ENCODE measurements at regions not wholly inside any gene's neighbourhood (a gene's known extent, or its start where the extent isn't known, plus 50 kb on each side); places are given as distances from the start of the nearest gene placed in this dataset.
"Not testable (repeated sequence)": the region's sequence is repeated elsewhere in the genome, so short reads cannot be mapped to it uniquely, and the experiment has no call there.

GRCh38 chr3:195669310-195669709 is 51.5 kb upstream of the MUC20 start:
- H3K27me3 ChIP-seq (ENCODE audit: control insufficient read depth, insufficient read depth, low read length); DNase-seq (ENCODE audit: low read depth); CTCF ChIA-PET; H3K4me3 ChIP-seq (ENCODE audit: low read depth, low read length); POLR2A ChIA-PET: not testable (repeated sequence)
- H3K36me3 ChIP-seq (ENCODE audit: control insufficient read depth, insufficient read depth, low read length) = peaks cover 16% of the 10 kb centered on the region

GRCh38 chr3:195668131-195668766 is 52.5 kb upstream of the MUC20 start:
- CTCF ChIA-PET; H3K4me3 ChIP-seq (ENCODE audit: low read depth, low read length); H3K27me3 ChIP-seq (ENCODE audit: control insufficient read depth, insufficient read depth, low read length); POLR2A ChIA-PET; DNase-seq (ENCODE audit: low read depth): not testable (repeated sequence)
- H3K36me3 ChIP-seq (ENCODE audit: control insufficient read depth, insufficient read depth, low read length) = peaks cover 13% of the 10 kb centered on the region

GRCh38 chr3:195665311-195665710 is 55.5 kb upstream of the MUC20 start:
- DNase-seq (ENCODE audit: low read depth); POLR2A ChIA-PET; H3K27me3 ChIP-seq (ENCODE audit: control insufficient read depth, insufficient read depth, low read length); H3K4me3 ChIP-seq (ENCODE audit: low read depth, low read length); CTCF ChIA-PET: not testable (repeated sequence)
- peaks cover 11% of the 10 kb centered on the region for H3K36me3 ChIP-seq (ENCODE audit: control insufficient read depth, insufficient read depth, low read length)

- H3K4me3 ChIP-seq (ENCODE audit: low read depth, low read length); POLR2A ChIA-PET; CTCF ChIA-PET; H3K27me3 ChIP-seq (ENCODE audit: control insufficient read depth, insufficient read depth, low read length); DNase-seq (ENCODE audit: low read depth): not testable (repeated sequence)
- H3K36me3 ChIP-seq (ENCODE audit: control insufficient read depth, insufficient read depth, low read length) = peaks cover 11% of the 10 kb centered on the region
Measured at GRCh38 chr3:195664131-195664530, 56.6 kb upstream of the MUC20 start.

GRCh38 chr3:195659136-195659533 is 61.6 kb upstream of the MUC20 start:
- peak overlapping the region; percentile 26 for H3K4me3 ChIP-seq (ENCODE audit: low read depth, low read length)
- H3K36me3 ChIP-seq (ENCODE audit: control insufficient read depth, insufficient read depth, low read length); H3K27me3 ChIP-seq (ENCODE audit: control insufficient read depth, insufficient read depth, low read length); POLR2A ChIA-PET; CTCF ChIA-PET; DNase-seq (ENCODE audit: low read depth): not testable (repeated sequence)

- POLR2A ChIA-PET; H3K27me3 ChIP-seq (ENCODE audit: control insufficient read depth, insufficient read depth, low read length); H3K36me3 ChIP-seq (ENCODE audit: control insufficient read depth, insufficient read depth, low read length); DNase-seq (ENCODE audit: low read depth); CTCF ChIA-PET: not testable (repeated sequence)
- peak overlapping the region; percentile 64 for H3K4me3 ChIP-seq (ENCODE audit: low read depth, low read length)
Measured at GRCh38 chr3:195658381-195659135, 62.2 kb upstream of the MUC20 start.

- H3K36me3 ChIP-seq (ENCODE audit: control insufficient read depth, insufficient read depth, low read length); H3K27me3 ChIP-seq (ENCODE audit: control insufficient read depth, insufficient read depth, low read length); DNase-seq (ENCODE audit: low read depth); CTCF ChIA-PET; POLR2A ChIA-PET: not testable (repeated sequence)
- H3K4me3 ChIP-seq (ENCODE audit: low read depth, low read length) = peak overlapping the region; percentile 64
Measured at GRCh38 chr3:195657475-195658372, 63.1 kb upstream of the MUC20 start.

GRCh38 chr3:195656091-195656490 is 64.7 kb upstream of the MUC20 start:
- DNase-seq (ENCODE audit: low read depth); H3K4me3 ChIP-seq (ENCODE audit: low read depth, low read length); H3K27me3 ChIP-seq (ENCODE audit: control insufficient read depth, insufficient read depth, low read length); POLR2A ChIA-PET; H3K36me3 ChIP-seq (ENCODE audit: control insufficient read depth, insufficient read depth, low read length); CTCF ChIA-PET: not testable (repeated sequence)

GRCh38 chr3:195654746-195655145 is 66.0 kb upstream of the MUC20 start:
- CTCF ChIA-PET; DNase-seq (ENCODE audit: low read depth); H3K36me3 ChIP-seq (ENCODE audit: control insufficient read depth, insufficient read depth, low read length); H3K27me3 ChIP-seq (ENCODE audit: control insufficient read depth, insufficient read depth, low read length); POLR2A ChIA-PET; H3K4me3 ChIP-seq (ENCODE audit: low read depth, low read length): not testable (repeated sequence)

- DNase-seq (ENCODE audit: low read depth); CTCF ChIA-PET; POLR2A ChIA-PET: not testable (repeated sequence)
Measured at GRCh38 chr3:195654138-195654537, 66.6 kb upstream of the MUC20 start.

GRCh38 chr3:195653641-195654040 is 67.1 kb upstream of the MUC20 start:
- H3K36me3 ChIP-seq (ENCODE audit: control insufficient read depth, insufficient read depth, low read length); CTCF ChIA-PET; H3K4me3 ChIP-seq (ENCODE audit: low read depth, low read length); POLR2A ChIA-PET; DNase-seq (ENCODE audit: low read depth); H3K27me3 ChIP-seq (ENCODE audit: control insufficient read depth, insufficient read depth, low read length): not testable (repeated sequence)

More at GRCh38 chr3:195654138-195654537, 66.6 kb upstream of the MUC20 start:
- not testable (repeated sequence) for H3K4me3 ChIP-seq (ENCODE audit: low read depth, low read length); H3K27me3 ChIP-seq (ENCODE audit: control insufficient read depth, insufficient read depth, low read length); H3K36me3 ChIP-seq (ENCODE audit: control insufficient read depth, insufficient read depth, low read length)

GRCh38 chr3:195647912-195648702 is 64.4 kb upstream of the APOD start:
- H3K4me3 ChIP-seq (ENCODE audit: low read depth, low read length); H3K36me3 ChIP-seq (ENCODE audit: control insufficient read depth, insufficient read depth, low read length); H3K27me3 ChIP-seq (ENCODE audit: control insufficient read depth, insufficient read depth, low read length); POLR2A ChIA-PET; CTCF ChIA-PET; DNase-seq (ENCODE audit: low read depth): not testable (repeated sequence)
